Limb (tissue), 2 donors: ENCODE measurements at regions not wholly inside any gene's neighbourhood (a gene's known extent, or its start where the extent isn't known, plus 50 kb on each side); places are given as distances from the start of the nearest gene placed in this dataset.
"Not testable (repeated sequence)": the region's sequence is repeated elsewhere in the genome, so short reads cannot be mapped to it uniquely, and the experiment has no call there.

Experiments used
- DNase-seq, 2 donors: peaks; one replicate each; pipeline ENCODE4 v3.0.0-alpha.2; 2016; ENCODE audit errors: extremely low spot score in 2 of 2

- peak in 1 of 2 donors; percentile 39 for DNase-seq
These were observed 56.8 kb downstream of the ATP6V0E2 start for GRCh38 chr7:149930374-149931068.

GRCh38 chr7:149933776-149934175 is 60.0 kb downstream of the ATP6V0E2 start:
- DNase-seq, result not testable (repeated sequence)

- not testable (repeated sequence) for DNase-seq
These were observed 73.6 kb downstream of the ATP6V0E2 start for GRCh38 chr7:149947346-149947745.

GRCh38 chr7:149948444-149948843 is 74.7 kb downstream of the ATP6V0E2 start:
- DNase-seq, result not testable (repeated sequence)

GRCh38 chr7:149949863-149950577 is 76.3 kb downstream of the ATP6V0E2 start:
- DNase-seq, result not testable (repeated sequence)

GRCh38 chr7:149950578-149950924 is 76.8 kb downstream of the ATP6V0E2 start:
- DNase-seq, result not testable (repeated sequence)

- DNase-seq, result not testable (repeated sequence)
These were observed 77.8 kb downstream of the ATP6V0E2 start for GRCh38 chr7:149951579-149951978.

GRCh38 chr7:149958880-149959279 is 85.1 kb downstream of the ATP6V0E2 start:
- not testable (repeated sequence) for DNase-seq

- DNase-seq, result not testable (repeated sequence)
These were observed 87.1 kb downstream of the ATP6V0E2 start for GRCh38 chr7:149960863-149961262.

- DNase-seq, result not testable (repeated sequence)
These were observed 88.1 kb downstream of the ATP6V0E2 start for GRCh38 chr7:149961878-149962277.

GRCh38 chr7:149962685-149963319 is 89.0 kb downstream of the ATP6V0E2 start:
- not testable (repeated sequence) for DNase-seq

- not testable (repeated sequence) for DNase-seq
These were observed 90.2 kb downstream of the ATP6V0E2 start for GRCh38 chr7:149963985-149964384.

GRCh38 chr7:149966444-149966843 is 92.7 kb downstream of the ATP6V0E2 start:
- not testable (repeated sequence) for DNase-seq

GRCh38 chr7:149972977-149973376 is 99.2 kb downstream of the ATP6V0E2 start:
- not testable (repeated sequence) for DNase-seq

- DNase-seq, result not testable (repeated sequence)
These were observed 99.9 kb downstream of the ATP6V0E2 start for GRCh38 chr7:149973681-149974080.

GRCh38 chr7:149975608-149976007 is 101.8 kb downstream of the ATP6V0E2 start:
- DNase-seq, result not testable (repeated sequence)

GRCh38 chr7:149978537-149978936 is 104.8 kb downstream of the ATP6V0E2 start:
- DNase-seq, result not testable (repeated sequence)

GRCh38 chr7:149978944-149979343 is 105.2 kb downstream of the ATP6V0E2 start:
- DNase-seq, result not testable (repeated sequence)

GRCh38 chr7:149982537-149983112 is 108.9 kb downstream of the ATP6V0E2 start:
- DNase-seq, result not testable (repeated sequence)

- DNase-seq, result not testable (repeated sequence)
These were observed 113.1 kb downstream of the ATP6V0E2 start for GRCh38 chr7:149986866-149987265.

GRCh38 chr7:149991652-149992302 is 118.0 kb downstream of the ATP6V0E2 start:
- not testable (repeated sequence) for DNase-seq
